ENCODE measurements at regions not wholly inside any gene's neighbourhood (a gene's known extent, or its start where the extent isn't known, plus 50 kb on each side); places are given as distances from the start of the nearest gene placed in this dataset.

GRCh38 chr4:173858471-173858870 lies 328.4 kb upstream of the HAND2 start:
- no peaks in the 10 kb centered on the region for H3K27me3 ChIP-seq (ENCODE audit: insufficient read depth, low read depth)
- no peak overlapping the region for H3K27ac ChIP-seq
- H2AFZ ChIP-seq (ENCODE audit: low read depth), result no peak overlapping the region
- no peaks in the 10 kb centered on the region for H3K36me3 ChIP-seq (ENCODE audit: insufficient read depth)
- no peaks in the 10 kb centered on the region for H3K4me1 ChIP-seq (ENCODE audit: low read depth, poor library complexity, severe bottlenecking)
- no peak overlapping the region for H3K4me3 ChIP-seq (IDR thresholded peaks at IDR 0.05; ENCODE audit: insufficient read depth, low read depth, low read length)
- H4K20me1 ChIP-seq (ENCODE audit: insufficient read depth), result no peaks in the 10 kb centered on the region
- no peak overlapping the region for H3K9ac ChIP-seq
- no peak for TF ChIP-seq CTCF (conservative IDR thresholded peaks at IDR 0.05; ENCODE audit: low read depth, low read length)
- H3K4me2 ChIP-seq, result no peak overlapping the region
- H3K79me2 ChIP-seq (ENCODE audit: insufficient read depth, low read depth), result no peaks in the 10 kb centered on the region

GRCh38 chr4:173857828-173858227 lies 327.8 kb upstream of the HAND2 start:
- Histone ChIP-seq H3K27me3 (ENCODE audit: insufficient read depth, low read depth) (no peaks in the 10 kb centered on the region), H3K36me3 (ENCODE audit: insufficient read depth) (no peaks in the 10 kb centered on the region), H3K4me2 (no peak overlapping the region), H3K27ac (no peak overlapping the region), H3K9ac (no peak overlapping the region), H4K20me1 (ENCODE audit: insufficient read depth) (no peaks in the 10 kb centered on the region), H3K4me3 (IDR thresholded peaks at IDR 0.05; ENCODE audit: insufficient read depth, low read depth, low read length) (no peak overlapping the region), H2AFZ (ENCODE audit: low read depth) (no peak overlapping the region), H3K4me1 (ENCODE audit: low read depth, poor library complexity, severe bottlenecking) (no peaks in the 10 kb centered on the region), H3K79me2 (ENCODE audit: insufficient read depth, low read depth) (no peaks in the 10 kb centered on the region)
- no peak for TF ChIP-seq CTCF (conservative IDR thresholded peaks at IDR 0.05; ENCODE audit: low read depth, low read length)

GRCh38 chr4:173855015-173855414 lies 325.0 kb upstream of the HAND2 start:
- Histone ChIP-seq H3K36me3 (ENCODE audit: insufficient read depth) (no peaks in the 10 kb centered on the region), H4K20me1 (ENCODE audit: insufficient read depth) (no peaks in the 10 kb centered on the region), H3K27ac (no peak overlapping the region), H3K9ac (no peak overlapping the region), H3K4me3 (IDR thresholded peaks at IDR 0.05; ENCODE audit: insufficient read depth, low read depth, low read length) (no peak overlapping the region), H3K4me1 (ENCODE audit: low read depth, poor library complexity, severe bottlenecking) (no peaks in the 10 kb centered on the region), H3K4me2 (no peak overlapping the region), H3K79me2 (ENCODE audit: insufficient read depth, low read depth) (no peaks in the 10 kb centered on the region), H3K27me3 (ENCODE audit: insufficient read depth, low read depth) (no peaks in the 10 kb centered on the region), H2AFZ (ENCODE audit: low read depth) (no peak overlapping the region)
- no peak for TF ChIP-seq CTCF (conservative IDR thresholded peaks at IDR 0.05; ENCODE audit: low read depth, low read length)

- Histone ChIP-seq H3K36me3 (ENCODE audit: insufficient read depth) (no peaks in the 10 kb centered on the region), H2AFZ (ENCODE audit: low read depth) (no peak overlapping the region), H4K20me1 (ENCODE audit: insufficient read depth) (no peaks in the 10 kb centered on the region), H3K27me3 (ENCODE audit: insufficient read depth, low read depth) (no peaks in the 10 kb centered on the region), H3K4me2 (no peak overlapping the region), H3K79me2 (ENCODE audit: insufficient read depth, low read depth) (no peaks in the 10 kb centered on the region), H3K4me3 (IDR thresholded peaks at IDR 0.05; ENCODE audit: insufficient read depth, low read depth, low read length) (no peak overlapping the region), H3K4me1 (ENCODE audit: low read depth, poor library complexity, severe bottlenecking) (no peaks in the 10 kb centered on the region), H3K9ac (no peak overlapping the region), H3K27ac (no peak overlapping the region)
- no peak for TF ChIP-seq CTCF (conservative IDR thresholded peaks at IDR 0.05; ENCODE audit: low read depth, low read length)
Measured at GRCh38 chr4:173852775-173853174, 322.7 kb upstream of the HAND2 start.

GRCh38 chr4:173845580-173845979 lies 315.6 kb upstream of the HAND2 start:
- H3K4me1 ChIP-seq (ENCODE audit: low read depth, poor library complexity, severe bottlenecking), result no peaks in the 10 kb centered on the region
- H3K27me3 ChIP-seq (ENCODE audit: insufficient read depth, low read depth), result no peaks in the 10 kb centered on the region
- H3K4me2 ChIP-seq, result no peak overlapping the region
- H3K27ac ChIP-seq, result no peak overlapping the region
- H3K9ac ChIP-seq, result no peak overlapping the region
- no peak for TF ChIP-seq CTCF (conservative IDR thresholded peaks at IDR 0.05; ENCODE audit: low read depth, low read length)
- no peak overlapping the region for H2AFZ ChIP-seq (ENCODE audit: low read depth)
- no peaks in the 10 kb centered on the region for H3K36me3 ChIP-seq (ENCODE audit: insufficient read depth)
- no peak overlapping the region for H3K4me3 ChIP-seq (IDR thresholded peaks at IDR 0.05; ENCODE audit: insufficient read depth, low read depth, low read length)
- no peaks in the 10 kb centered on the region for H3K79me2 ChIP-seq (ENCODE audit: insufficient read depth, low read depth)
- no peaks in the 10 kb centered on the region for H4K20me1 ChIP-seq (ENCODE audit: insufficient read depth)
